B cell (primary cell): ENCODE measurements at regions not wholly inside any gene's neighbourhood (a gene's known extent, or its start where the extent isn't known, plus 50 kb on each side); places are given as distances from the start of the nearest gene placed in this dataset.

Experiments
- EZH2 ChIP-seq: IDR thresholded peaks from 2 replicates; pipeline ENCODE4 v1.6.1; 2012; ENCODE audit warnings: borderline replicate concordance, low read depth, mild to moderate bottlenecking, moderate library complexity, low read length; ENCODE audit not compliant: insufficient read depth, poor library complexity, severe bottlenecking
- TF ChIP-seq, protein P1 (sequence below): fragments of 200-600 bp; IDR thresholded peaks from one replicate; pipeline ENCODE4 v1.8.0; 2022; ENCODE audit warnings: antibody characterized with exemption, mild to moderate bottlenecking

DNA sequence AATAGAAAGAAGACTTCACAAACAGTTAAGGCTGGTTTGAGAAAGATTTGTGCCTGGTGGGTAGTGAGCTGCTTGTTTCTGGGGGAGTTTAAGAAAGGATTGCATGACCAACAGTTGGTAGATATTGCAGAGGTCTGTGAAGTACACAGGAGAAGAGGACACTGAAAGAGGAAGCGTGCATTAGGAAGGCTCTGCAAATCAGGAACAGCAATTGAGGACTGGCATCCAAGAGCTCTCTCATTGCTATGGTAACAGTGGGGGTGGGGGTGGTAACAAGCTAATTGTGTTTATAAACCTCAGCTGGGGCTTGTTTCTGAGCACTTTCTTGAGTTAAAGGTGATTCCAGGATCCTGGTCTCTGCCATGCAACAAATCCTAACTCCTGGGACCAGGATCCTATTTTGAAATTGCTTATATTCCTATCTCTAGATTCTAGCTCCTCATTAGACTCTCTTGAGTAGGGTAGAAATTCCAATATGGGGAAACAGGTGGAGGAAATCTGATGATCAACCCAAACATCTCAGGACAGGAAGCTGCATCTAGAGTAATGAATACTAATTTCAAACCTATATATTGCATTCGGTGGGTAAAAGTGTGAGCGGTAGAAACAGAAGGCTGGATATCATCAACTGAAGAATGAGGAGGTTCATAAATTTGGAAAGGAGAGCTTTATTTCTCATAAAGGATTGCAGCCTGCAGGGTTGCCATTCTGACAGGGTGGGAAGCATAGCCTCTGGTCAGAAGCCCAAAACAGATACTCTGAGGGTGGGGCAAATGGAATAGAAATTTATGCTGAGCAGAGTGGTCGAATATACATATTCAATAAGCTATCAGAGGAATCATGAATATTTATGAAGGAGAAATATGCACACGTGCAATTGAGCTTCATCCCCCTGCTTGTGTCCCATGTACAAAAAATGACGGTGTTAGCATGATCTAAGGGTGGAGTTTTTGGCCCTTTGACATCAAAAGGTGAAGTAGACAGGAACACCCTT lies 79.4 kb downstream of the PTTG1 start:
- TF ChIP-seq, protein P1, sequence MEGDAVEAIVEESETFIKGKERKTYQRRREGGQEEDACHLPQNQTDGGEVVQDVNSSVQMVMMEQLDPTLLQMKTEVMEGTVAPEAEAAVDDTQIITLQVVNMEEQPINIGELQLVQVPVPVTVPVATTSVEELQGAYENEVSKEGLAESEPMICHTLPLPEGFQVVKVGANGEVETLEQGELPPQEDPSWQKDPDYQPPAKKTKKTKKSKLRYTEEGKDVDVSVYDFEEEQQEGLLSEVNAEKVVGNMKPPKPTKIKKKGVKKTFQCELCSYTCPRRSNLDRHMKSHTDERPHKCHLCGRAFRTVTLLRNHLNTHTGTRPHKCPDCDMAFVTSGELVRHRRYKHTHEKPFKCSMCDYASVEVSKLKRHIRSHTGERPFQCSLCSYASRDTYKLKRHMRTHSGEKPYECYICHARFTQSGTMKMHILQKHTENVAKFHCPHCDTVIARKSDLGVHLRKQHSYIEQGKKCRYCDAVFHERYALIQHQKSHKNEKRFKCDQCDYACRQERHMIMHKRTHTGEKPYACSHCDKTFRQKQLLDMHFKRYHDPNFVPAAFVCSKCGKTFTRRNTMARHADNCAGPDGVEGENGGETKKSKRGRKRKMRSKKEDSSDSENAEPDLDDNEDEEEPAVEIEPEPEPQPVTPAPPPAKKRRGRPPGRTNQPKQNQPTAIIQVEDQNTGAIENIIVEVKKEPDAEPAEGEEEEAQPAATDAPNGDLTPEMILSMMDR: no peak
- no peak for TF ChIP-seq EZH2
